ENCODE measurements at regions not wholly inside any gene's neighbourhood (a gene's known extent, or its start where the extent isn't known, plus 50 kb on each side); places are given as distances from the start of the nearest gene placed in this dataset.

- Mint-ChIP-seq H3K4me3 (no peak overlapping the region), H3K27ac (no peak overlapping the region), H3K9me3 (no peaks in the 10 kb centered on the region), H3K36me3 (no peaks in the 10 kb centered on the region), H3K4me1 (no peaks in the 10 kb centered on the region), H3K27me3 (peaks cover 7% of the 10 kb centered on the region in 2 donors)
- Histone ChIP-seq H3K36me3 (ENCODE audit: control insufficient read depth in 2 of 2, extremely low read depth in 1 of 2, insufficient read depth in 1 of 2, low read length in 1 of 2) (no peaks in the 10 kb centered on the region), H3K27ac (ENCODE audit: low read length) (no peak overlapping the region), H3K4me1 (ENCODE audit: control insufficient read depth in 1 of 2, extremely low read depth in 1 of 2, insufficient read depth in 2 of 2, low read length in 2 of 2) (no peaks in the 10 kb centered on the region), H3K27me3 (replicated peaks in 1 of 2; ENCODE audit: control insufficient read depth in 2 of 2, extremely low read depth in 1 of 2, insufficient read depth in 2 of 2, low read length in 1 of 2) (no peaks in the 10 kb centered on the region), H3K9me3 (no peaks in the 10 kb centered on the region), H3K4me3 (ENCODE audit: control insufficient read depth in 1 of 2, extremely low read depth in 1 of 2, low read length in 1 of 2) (no peak overlapping the region)
- ChIA-PET CTCF (no interaction called here), POLR2A (no interaction called here)
- DNase-seq (no peak), ATAC-seq (replicated peaks in 1 of 4) (no peak)
- no CpG with 5 or more reads among the region's 2 CpGs for WGBS (ENCODE audit: insufficient coverage)
These were observed 673.8 kb upstream of the CITED2 start for GRCh38 chr6:140048202-140048790.

GRCh38 chr6:140047321-140047720, 672.9 kb upstream of the CITED2 start:
- H3K9me3 Mint-ChIP-seq = no peaks in the 10 kb centered on the region
- no peaks in the 10 kb centered on the region for H3K4me1 Mint-ChIP-seq
- no peaks in the 10 kb centered on the region for H3K36me3 ChIP-seq (ENCODE audit: control insufficient read depth in 2 of 2, extremely low read depth in 1 of 2, insufficient read depth in 1 of 2, low read length in 1 of 2)
- ChIA-PET POLR2A (no interaction called here), CTCF (no interaction called here)
- DNase-seq = no peak
- H3K27me3 ChIP-seq (replicated peaks in 1 of 2; ENCODE audit: control insufficient read depth in 2 of 2, extremely low read depth in 1 of 2, insufficient read depth in 2 of 2, low read length in 1 of 2) = no peaks in the 10 kb centered on the region
- no peaks in the 10 kb centered on the region for H3K4me1 ChIP-seq (ENCODE audit: control insufficient read depth in 1 of 2, extremely low read depth in 1 of 2, insufficient read depth in 2 of 2, low read length in 2 of 2)
- H3K27me3 Mint-ChIP-seq = peaks cover 7% of the 10 kb centered on the region in 2 donors
- no peak overlapping the region for H3K27ac ChIP-seq (ENCODE audit: low read length)
- H3K4me3 Mint-ChIP-seq = no peak overlapping the region
- H3K9me3 ChIP-seq = no peaks in the 10 kb centered on the region
- no CpG with 5 or more reads among the region's 1 CpG for WGBS (ENCODE audit: insufficient coverage)
- ATAC-seq (replicated peaks in 1 of 4) = no peak
- no peak overlapping the region for H3K27ac Mint-ChIP-seq
- no peaks in the 10 kb centered on the region for H3K36me3 Mint-ChIP-seq
- H3K4me3 ChIP-seq (ENCODE audit: control insufficient read depth in 1 of 2, extremely low read depth in 1 of 2, low read length in 1 of 2) = no peak overlapping the region

GRCh38 chr6:140046016-140046632, 671.7 kb upstream of the CITED2 start:
- no CpG with 5 or more reads among the region's 3 CpGs for WGBS (ENCODE audit: insufficient coverage)
- CTCF ChIA-PET = interaction anchor here in 1 of 2 donors (0.7 kb wide), 1 partner anchor 620 kb away, joined by 3 read pairs; no protein-coding TSS in a partner anchor
- POLR2A ChIA-PET = no interaction called here
- no peak overlapping the region for H3K27ac Mint-ChIP-seq
- H3K27me3 Mint-ChIP-seq = peaks cover 7% of the 10 kb centered on the region in 2 donors
- Histone ChIP-seq H3K4me3 (ENCODE audit: control insufficient read depth in 1 of 2, extremely low read depth in 1 of 2, low read length in 1 of 2) (no peak overlapping the region), H3K36me3 (ENCODE audit: control insufficient read depth in 2 of 2, extremely low read depth in 1 of 2, insufficient read depth in 1 of 2, low read length in 1 of 2) (no peaks in the 10 kb centered on the region), H3K4me1 (ENCODE audit: control insufficient read depth in 1 of 2, extremely low read depth in 1 of 2, insufficient read depth in 2 of 2, low read length in 2 of 2) (no peaks in the 10 kb centered on the region), H3K27me3 (replicated peaks in 1 of 2; ENCODE audit: control insufficient read depth in 2 of 2, extremely low read depth in 1 of 2, insufficient read depth in 2 of 2, low read length in 1 of 2) (no peaks in the 10 kb centered on the region), H3K27ac (ENCODE audit: low read length) (no peak overlapping the region), H3K9me3 (no peaks in the 10 kb centered on the region)
- H3K9me3 Mint-ChIP-seq = no peaks in the 10 kb centered on the region
- ATAC-seq (replicated peaks in 1 of 4) (no peak), DNase-seq (no peak)
- H3K4me3 Mint-ChIP-seq = no peak overlapping the region
- H3K36me3 Mint-ChIP-seq = no peaks in the 10 kb centered on the region
- H3K4me1 Mint-ChIP-seq = no peaks in the 10 kb centered on the region

GRCh38 chr6:140045116-140045515, 670.7 kb upstream of the CITED2 start:
- no peaks in the 10 kb centered on the region for H3K4me1 Mint-ChIP-seq
- H3K9me3 Mint-ChIP-seq = no peaks in the 10 kb centered on the region
- Histone ChIP-seq H3K27me3 (replicated peaks in 1 of 2; ENCODE audit: control insufficient read depth in 2 of 2, extremely low read depth in 1 of 2, insufficient read depth in 2 of 2, low read length in 1 of 2) (no peaks in the 10 kb centered on the region), H3K27ac (ENCODE audit: low read length) (no peak overlapping the region), H3K36me3 (ENCODE audit: control insufficient read depth in 2 of 2, extremely low read depth in 1 of 2, insufficient read depth in 1 of 2, low read length in 1 of 2) (no peaks in the 10 kb centered on the region), H3K4me1 (ENCODE audit: control insufficient read depth in 1 of 2, extremely low read depth in 1 of 2, insufficient read depth in 2 of 2, low read length in 2 of 2) (no peaks in the 10 kb centered on the region), H3K9me3 (no peaks in the 10 kb centered on the region), H3K4me3 (ENCODE audit: control insufficient read depth in 1 of 2, extremely low read depth in 1 of 2, low read length in 1 of 2) (no peak overlapping the region)
- ChIA-PET POLR2A (no interaction called here), CTCF (no interaction called here)
- no peaks in the 10 kb centered on the region for H3K27me3 Mint-ChIP-seq
- H3K4me3 Mint-ChIP-seq = no peak overlapping the region
- H3K36me3 Mint-ChIP-seq = no peaks in the 10 kb centered on the region
- no peak overlapping the region for H3K27ac Mint-ChIP-seq
- ATAC-seq (replicated peaks in 1 of 4) = no peak
- WGBS (ENCODE audit: insufficient coverage) = no CpG with 5 or more reads among the region's 1 CpG
- DNase-seq = no peak

GRCh38 chr6:140044626-140045025, 670.2 kb upstream of the CITED2 start:
- no peaks in the 10 kb centered on the region for H3K9me3 ChIP-seq
- Mint-ChIP-seq H3K36me3 (no peaks in the 10 kb centered on the region), H3K4me1 (no peaks in the 10 kb centered on the region), H3K27ac (no peak overlapping the region), H3K4me3 (no peak overlapping the region), H3K9me3 (no peaks in the 10 kb centered on the region), H3K27me3 (no peaks in the 10 kb centered on the region)
- POLR2A ChIA-PET = no interaction called here
- CTCF ChIA-PET = interaction anchor here in 1 of 2 donors (0.5 kb wide), 1 partner anchor 1229 kb away, joined by 3 read pairs; no protein-coding TSS in a partner anchor
- H3K4me1 ChIP-seq (ENCODE audit: control insufficient read depth in 1 of 2, extremely low read depth in 1 of 2, insufficient read depth in 2 of 2, low read length in 2 of 2) = no peaks in the 10 kb centered on the region
- no peak for ATAC-seq (replicated peaks in 1 of 4)
- WGBS (ENCODE audit: insufficient coverage) = 60% methylated on average over 1 of the region's 1 CpG
- H3K27me3 ChIP-seq (replicated peaks in 1 of 2; ENCODE audit: control insufficient read depth in 2 of 2, extremely low read depth in 1 of 2, insufficient read depth in 2 of 2, low read length in 1 of 2) = no peaks in the 10 kb centered on the region
- no peak overlapping the region for H3K27ac ChIP-seq (ENCODE audit: low read length)
- no peak overlapping the region for H3K4me3 ChIP-seq (ENCODE audit: control insufficient read depth in 1 of 2, extremely low read depth in 1 of 2, low read length in 1 of 2)
- H3K36me3 ChIP-seq (ENCODE audit: control insufficient read depth in 2 of 2, extremely low read depth in 1 of 2, insufficient read depth in 1 of 2, low read length in 1 of 2) = no peaks in the 10 kb centered on the region
- DNase-seq = no peak

GRCh38 chr6:140043762-140044378, 669.4 kb upstream of the CITED2 start:
- no peaks in the 10 kb centered on the region for H3K9me3 ChIP-seq
- ATAC-seq (replicated peaks in 1 of 4) (no peak), DNase-seq (no peak)
- H3K27ac ChIP-seq (ENCODE audit: low read length) = no peak overlapping the region
- no peaks in the 10 kb centered on the region for H3K27me3 ChIP-seq (replicated peaks in 1 of 2; ENCODE audit: control insufficient read depth in 2 of 2, extremely low read depth in 1 of 2, insufficient read depth in 2 of 2, low read length in 1 of 2)
- 67% methylated on average over 1 of the region's 2 CpGs for WGBS (ENCODE audit: insufficient coverage)
- no peak overlapping the region for H3K4me3 ChIP-seq (ENCODE audit: control insufficient read depth in 1 of 2, extremely low read depth in 1 of 2, low read length in 1 of 2)
- Mint-ChIP-seq H3K4me1 (no peaks in the 10 kb centered on the region), H3K4me3 (no peak overlapping the region), H3K27me3 (no peaks in the 10 kb centered on the region), H3K27ac (no peak overlapping the region), H3K9me3 (no peaks in the 10 kb centered on the region), H3K36me3 (no peaks in the 10 kb centered on the region)
- no peaks in the 10 kb centered on the region for H3K36me3 ChIP-seq (ENCODE audit: control insufficient read depth in 2 of 2, extremely low read depth in 1 of 2, insufficient read depth in 1 of 2, low read length in 1 of 2)
- CTCF ChIA-PET = interaction anchor here in 1 of 2 donors (0.5 kb wide), 1 partner anchor 1228 kb away, joined by 3 read pairs; no protein-coding TSS in a partner anchor
- POLR2A ChIA-PET = no interaction called here
- H3K4me1 ChIP-seq (ENCODE audit: control insufficient read depth in 1 of 2, extremely low read depth in 1 of 2, insufficient read depth in 2 of 2, low read length in 2 of 2) = no peaks in the 10 kb centered on the region

Measured in T-cell (primary cell).